SK-N-MC (cell line): ENCODE measurements at regions not wholly inside any gene's neighbourhood (a gene's known extent, or its start where the extent isn't known, plus 50 kb on each side); places are given as distances from the start of the nearest gene placed in this dataset.

ENCODE experiments used
- EZH2 ChIP-seq: fragments of 200-600 bp; sonication (generic); IDR thresholded peaks from one replicate; pipeline ENCODE4 v1.6.1; 2017; ENCODE audit warnings: antibody characterized with exemption
- FOXP2 ChIP-seq: optimal IDR thresholded peaks from 2 replicates; pipeline ENCODE3; 2011; ENCODE audit warnings: mild to moderate bottlenecking, moderate library complexity; ENCODE audit not compliant: insufficient read depth; ENCODE audit errors: extremely low read length, control extremely low read depth
- POLR2AphosphoS5 ChIP-seq: IDR thresholded peaks from 2 replicates; pipeline ENCODE4 v1.6.1; 2012; ENCODE audit warnings: mild to moderate bottlenecking, low read depth, low read length, borderline replicate concordance

GRCh38 chr7:16061011-16061410 lies 360.3 kb downstream of the CRPPA start:
- TF ChIP-seq EZH2 (no peak), POLR2AphosphoS5 (no peak), FOXP2 (no peak)
